ENCODE measurements at regions not wholly inside any gene's neighbourhood (a gene's known extent, or its start where the extent isn't known, plus 50 kb on each side); places are given as distances from the start of the nearest gene placed in this dataset.

GRCh38 chr1:2936559-2937515, 84.4 kb upstream of the ACTRT2 start:
- no peak for DNase-seq

DNA sequence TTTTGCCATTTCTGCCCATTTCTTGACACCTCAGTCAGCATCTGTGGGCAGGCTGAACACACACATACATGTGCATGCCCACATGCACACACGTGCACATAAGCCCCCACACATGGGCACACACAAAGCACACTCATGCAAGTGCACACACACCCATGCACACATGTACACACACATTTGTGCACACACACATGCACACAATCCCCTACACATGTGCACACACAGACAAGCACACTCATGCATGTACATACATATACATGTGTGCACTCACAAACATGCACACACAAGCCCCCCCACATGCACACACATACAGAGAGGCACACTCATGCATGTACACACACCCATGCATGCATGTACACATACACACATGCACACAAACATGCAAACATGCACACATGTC, 83.5 kb upstream of the ACTRT2 start:
- DNase-seq = no peak

GRCh38 chr1:2939041-2939552, 82.2 kb upstream of the ACTRT2 start:
- DNase-seq = no peak

DNA sequence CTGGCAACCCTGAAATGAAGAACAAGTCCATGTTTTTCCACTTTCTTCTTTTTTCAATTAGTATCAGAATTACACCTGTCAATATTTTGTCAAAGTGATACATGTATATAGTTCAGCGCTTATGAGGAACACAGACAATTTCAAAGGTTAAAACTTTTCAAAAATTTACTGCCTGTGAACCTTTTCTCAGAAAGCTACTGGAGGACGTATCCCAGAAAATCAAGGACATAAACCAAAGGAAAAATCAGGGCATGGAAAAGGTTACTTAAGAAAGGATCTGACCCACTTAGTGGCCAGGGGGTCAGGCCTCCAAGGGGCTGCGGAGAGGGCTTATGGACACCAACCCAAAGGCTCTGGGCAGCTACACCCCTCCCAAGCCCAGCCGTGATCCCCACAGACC, 81.1 kb upstream of the ACTRT2 start:
- no peak for DNase-seq

GRCh38 chr1:2941040-2941439, 80.2 kb upstream of the ACTRT2 start:
- no peak for DNase-seq

DNA sequence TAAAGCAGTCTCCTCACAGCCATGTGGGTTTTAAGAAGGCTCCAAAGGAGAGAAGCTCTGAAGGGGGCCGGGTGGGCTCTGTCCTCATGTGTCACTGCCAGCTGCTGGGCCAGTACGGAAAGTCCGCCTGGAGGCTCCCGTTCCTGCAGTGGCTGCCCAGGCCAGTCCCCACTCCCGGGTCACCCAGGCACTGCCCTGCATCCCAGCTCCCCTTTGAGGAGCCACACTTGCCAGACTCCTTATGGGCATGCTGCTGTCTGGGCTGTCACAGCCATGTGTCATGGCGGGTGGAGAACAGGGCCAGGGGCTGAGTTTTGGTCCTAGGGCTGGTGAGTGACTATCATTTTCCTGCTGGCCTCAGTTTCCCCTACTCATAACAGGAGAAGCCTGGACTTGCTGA, 79.4 kb upstream of the ACTRT2 start:
- DNase-seq = no peak

GRCh38 chr1:2942410-2942809, 78.9 kb upstream of the ACTRT2 start:
- DNase-seq = no peak

GRCh38 chr1:2943686-2944260, 77.5 kb upstream of the ACTRT2 start:
- no peak for DNase-seq

- DNase-seq = no peak
These were observed 76.6 kb upstream of the ACTRT2 start for GRCh38 chr1:2944705-2945104.

GRCh38 chr1:2945821-2946231, 75.4 kb upstream of the ACTRT2 start:
- DNase-seq = no peak

DNA sequence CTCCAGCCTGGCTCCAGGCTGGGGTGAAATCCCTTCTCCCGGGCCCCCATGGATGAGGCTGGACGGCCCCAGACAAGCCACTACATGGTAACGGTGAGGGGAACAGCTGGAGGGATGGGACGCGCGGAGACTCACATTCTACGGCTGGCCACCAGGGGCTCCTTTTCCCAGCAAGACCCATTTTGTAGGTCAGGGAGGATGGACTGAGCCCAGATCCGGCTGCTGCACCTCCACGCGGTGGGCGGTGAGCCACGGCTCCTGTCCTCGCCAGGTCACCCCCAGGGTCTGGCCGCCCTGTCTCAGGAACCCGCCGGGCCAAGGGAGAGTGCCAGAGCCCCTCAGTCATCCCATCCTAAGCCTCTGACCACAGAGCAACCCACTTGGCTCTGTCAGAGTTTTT, 75.0 kb upstream of the ACTRT2 start:
- no peak for DNase-seq

DNA sequence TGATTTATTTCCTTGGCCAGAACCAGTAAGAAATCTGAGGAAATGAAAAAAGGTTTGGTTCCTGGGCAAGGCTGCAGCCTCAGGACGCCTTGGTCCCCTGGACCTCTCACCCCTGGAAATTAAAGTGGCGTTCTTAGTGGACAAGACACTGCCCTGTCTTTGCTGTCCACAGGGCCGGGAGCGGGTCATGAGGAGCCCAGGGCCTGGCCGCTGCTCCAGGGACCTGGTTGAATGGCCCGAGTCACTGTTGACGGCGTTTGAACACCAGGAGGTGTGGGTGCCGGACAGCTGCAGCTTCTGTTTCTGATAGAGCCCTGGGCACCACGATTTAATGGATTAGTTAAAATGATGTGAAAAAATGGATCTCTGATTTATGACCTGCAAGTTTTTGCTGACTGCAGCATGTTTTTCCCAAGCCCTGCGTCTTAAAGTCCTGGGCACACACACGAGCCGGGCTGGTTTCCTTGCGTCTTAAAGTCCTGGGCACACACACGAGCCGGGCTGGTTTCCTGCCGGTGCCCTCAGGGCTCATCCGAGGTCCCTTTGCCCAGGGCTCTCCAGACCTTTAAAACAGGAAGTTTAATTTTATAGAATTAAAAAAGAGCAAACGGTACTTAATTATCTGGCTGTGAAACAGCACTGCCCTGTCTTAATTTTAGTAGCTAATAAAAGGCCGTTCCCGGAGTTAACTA, 74.1 kb upstream of the ACTRT2 start:
- no peak for DNase-seq

GRCh38 chr1:2948001-2948750, 73.1 kb upstream of the ACTRT2 start:
- no peak for DNase-seq

- DNase-seq = no peak
These were observed 72.3 kb upstream of the ACTRT2 start for GRCh38 chr1:2948751-2949680.

DNA sequence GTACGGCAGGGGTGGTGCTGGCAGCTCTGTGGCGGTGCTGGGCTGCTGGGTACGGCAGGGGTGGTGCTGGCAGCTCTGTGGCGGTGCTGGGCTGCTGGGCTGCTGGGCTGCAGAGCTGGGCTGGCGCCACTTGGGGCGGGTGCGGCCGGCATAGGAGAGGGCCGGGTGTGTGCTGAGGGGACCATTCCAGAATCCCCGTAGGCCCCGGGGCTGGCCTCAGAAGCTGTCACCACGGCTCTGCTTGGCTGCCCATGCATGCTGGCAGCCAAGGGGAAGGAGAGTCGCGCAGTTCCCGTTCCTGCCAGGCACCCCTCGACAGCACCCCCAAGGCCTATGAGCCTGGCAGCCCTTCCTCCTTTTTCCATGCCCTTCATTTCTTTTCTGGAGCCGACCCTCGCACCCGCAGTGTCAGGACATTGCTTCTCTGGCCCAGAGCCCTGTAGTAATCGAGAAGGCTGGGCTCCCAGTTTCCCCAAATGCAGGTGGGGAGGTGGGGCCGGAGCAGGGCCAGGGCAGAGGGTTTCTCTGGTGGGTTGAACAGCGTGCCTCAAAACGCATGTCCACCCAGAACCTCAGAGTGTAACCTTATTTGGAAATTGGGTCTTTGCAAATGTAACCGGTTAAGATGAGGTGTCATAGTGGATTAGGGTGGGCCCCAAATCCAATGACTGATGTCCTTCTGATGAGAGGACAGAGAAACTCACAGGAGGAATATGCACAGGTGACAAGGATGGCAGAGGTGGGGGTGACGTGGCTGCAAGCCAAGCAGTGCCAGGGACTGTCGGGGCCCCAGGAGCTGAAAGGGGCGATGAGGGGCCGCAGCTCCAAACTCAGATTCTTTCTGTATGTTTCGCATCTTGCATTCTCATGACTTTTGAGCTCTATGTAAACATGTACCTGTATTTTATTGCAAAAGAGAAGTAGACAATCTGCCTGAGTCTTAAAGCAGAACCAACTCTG, 71.0 kb upstream of the ACTRT2 start:
- DNase-seq = no peak

- DNase-seq = no peak
These were observed 70.4 kb upstream of the ACTRT2 start for GRCh38 chr1:2950926-2951305.

DNA sequence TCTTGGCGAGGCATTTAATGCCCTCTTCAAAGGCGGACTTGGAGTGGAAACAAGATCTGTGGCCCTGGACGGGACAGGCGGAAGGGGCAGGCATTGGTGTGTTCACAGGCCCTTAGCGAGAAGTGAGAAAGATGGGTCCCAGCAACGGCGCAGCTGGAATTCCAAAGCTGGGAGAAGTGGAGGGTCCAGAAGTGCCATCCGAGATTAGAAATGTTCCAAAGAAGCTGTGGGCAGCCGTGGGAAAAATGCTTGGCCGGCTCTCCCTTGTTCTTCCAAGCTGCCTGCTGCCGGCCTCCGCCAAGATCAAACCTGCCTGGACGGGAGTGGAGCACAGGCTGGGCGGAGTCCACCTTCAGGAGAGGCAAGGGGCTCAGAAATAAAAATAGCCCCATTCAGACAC, 69.4 kb upstream of the ACTRT2 start:
- DNase-seq = no peak

- DNase-seq = no peak
These were observed 68.9 kb upstream of the ACTRT2 start for GRCh38 chr1:2952371-2952770.

GRCh38 chr1:2952992-2953391, 68.3 kb upstream of the ACTRT2 start:
- no peak for DNase-seq

GRCh38 chr1:2953688-2954285, 67.5 kb upstream of the ACTRT2 start:
- DNase-seq = no peak
